ENCODE measurements at regions not wholly inside any gene's neighbourhood (a gene's known extent, or its start where the extent isn't known, plus 50 kb on each side); places are given as distances from the start of the nearest gene placed in this dataset.

- Histone ChIP-seq H3K9me3 (ENCODE audit: control insufficient read depth, insufficient read depth, low read length) (no peaks in the 10 kb centered on the region), H3K36me3 (ENCODE audit: control insufficient read depth, low read length) (no peaks in the 10 kb centered on the region), H3K4me1 (ENCODE audit: control insufficient read depth, low read length) (no peaks in the 10 kb centered on the region), H3K27me3 (ENCODE audit: control insufficient read depth, low read length) (no peaks in the 10 kb centered on the region), H3K4me3 (ENCODE audit: low read length) (no peak overlapping the region), H3F3A (ENCODE audit: control insufficient read depth, insufficient read depth) (no peaks in the 10 kb centered on the region), H3K4me2 (ENCODE audit: low read length) (no peak overlapping the region), H3K79me2 (ENCODE audit: control insufficient read depth, low read length) (no peaks in the 10 kb centered on the region), H3K27ac (ENCODE audit: low read depth, low read length) (no peak overlapping the region), H3K9me2 (replicated peaks; ENCODE audit: control insufficient read depth, low read length) (no peaks in the 10 kb centered on the region), H4K20me1 (ENCODE audit: control insufficient read depth, insufficient read depth, low read depth, low read length) (no peaks in the 10 kb centered on the region)
- TF ChIP-seq, protein P1, sequence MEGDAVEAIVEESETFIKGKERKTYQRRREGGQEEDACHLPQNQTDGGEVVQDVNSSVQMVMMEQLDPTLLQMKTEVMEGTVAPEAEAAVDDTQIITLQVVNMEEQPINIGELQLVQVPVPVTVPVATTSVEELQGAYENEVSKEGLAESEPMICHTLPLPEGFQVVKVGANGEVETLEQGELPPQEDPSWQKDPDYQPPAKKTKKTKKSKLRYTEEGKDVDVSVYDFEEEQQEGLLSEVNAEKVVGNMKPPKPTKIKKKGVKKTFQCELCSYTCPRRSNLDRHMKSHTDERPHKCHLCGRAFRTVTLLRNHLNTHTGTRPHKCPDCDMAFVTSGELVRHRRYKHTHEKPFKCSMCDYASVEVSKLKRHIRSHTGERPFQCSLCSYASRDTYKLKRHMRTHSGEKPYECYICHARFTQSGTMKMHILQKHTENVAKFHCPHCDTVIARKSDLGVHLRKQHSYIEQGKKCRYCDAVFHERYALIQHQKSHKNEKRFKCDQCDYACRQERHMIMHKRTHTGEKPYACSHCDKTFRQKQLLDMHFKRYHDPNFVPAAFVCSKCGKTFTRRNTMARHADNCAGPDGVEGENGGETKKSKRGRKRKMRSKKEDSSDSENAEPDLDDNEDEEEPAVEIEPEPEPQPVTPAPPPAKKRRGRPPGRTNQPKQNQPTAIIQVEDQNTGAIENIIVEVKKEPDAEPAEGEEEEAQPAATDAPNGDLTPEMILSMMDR (IDR thresholded peaks at IDR 0.05; ENCODE audit: low read depth, low read length, poor library complexity, severe bottlenecking) = no peak
- TF ChIP-seq EZH2phosphoT487 (IDR thresholded peaks at IDR 0.05; ENCODE audit: borderline replicate concordance, low read length) = no peak
Measured at GRCh38 chr3:70742081-70742480, 429.6 kb upstream of the MDFIC2 start.

- no peak for TF ChIP-seq EZH2phosphoT487 (IDR thresholded peaks at IDR 0.05; ENCODE audit: borderline replicate concordance, low read length)
- TF ChIP-seq, protein P1 (IDR thresholded peaks at IDR 0.05; ENCODE audit: low read depth, low read length, poor library complexity, severe bottlenecking) = no peak
Measured at GRCh38 chr3:70740872-70741271, 428.4 kb upstream of the MDFIC2 start.

DNA sequence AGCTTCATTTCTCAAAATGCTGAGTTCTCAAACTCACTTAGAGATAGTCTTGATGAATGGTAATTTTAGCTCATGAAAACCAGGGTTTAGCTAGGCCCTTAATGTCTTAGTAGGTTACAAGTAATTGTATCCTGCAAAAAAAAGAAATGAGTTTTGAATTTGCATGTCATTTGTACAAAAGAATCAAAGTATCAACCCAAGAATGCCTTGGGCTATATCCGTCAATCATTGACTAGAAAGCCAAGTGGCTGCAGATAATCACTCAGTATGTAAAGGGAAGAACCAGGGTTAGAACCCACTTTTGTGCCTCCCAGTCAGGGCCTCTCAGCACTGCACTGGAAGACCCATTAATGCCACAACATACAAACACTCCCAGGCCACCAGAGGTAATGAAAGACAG, 427.6 kb upstream of the MDFIC2 start:
- H3K9me2 ChIP-seq (replicated peaks; ENCODE audit: control insufficient read depth, low read length) = no peaks in the 10 kb centered on the region
- H3K4me3 ChIP-seq (ENCODE audit: low read length) = no peak overlapping the region
- no peaks in the 10 kb centered on the region for H3K36me3 ChIP-seq (ENCODE audit: control insufficient read depth, low read length)
- H4K20me1 ChIP-seq (ENCODE audit: control insufficient read depth, insufficient read depth, low read depth, low read length) = no peaks in the 10 kb centered on the region
- no peaks in the 10 kb centered on the region for H3F3A ChIP-seq (ENCODE audit: control insufficient read depth, insufficient read depth)
- no peaks in the 10 kb centered on the region for H3K79me2 ChIP-seq (ENCODE audit: control insufficient read depth, low read length)
- no peaks in the 10 kb centered on the region for H3K4me1 ChIP-seq (ENCODE audit: control insufficient read depth, low read length)
- TF ChIP-seq, protein P1 (IDR thresholded peaks at IDR 0.05; ENCODE audit: low read depth, low read length, poor library complexity, severe bottlenecking) = no peak
- TF ChIP-seq EZH2phosphoT487 (IDR thresholded peaks at IDR 0.05; ENCODE audit: borderline replicate concordance, low read length) = no peak
- H3K27me3 ChIP-seq (ENCODE audit: control insufficient read depth, low read length) = no peaks in the 10 kb centered on the region
- no peaks in the 10 kb centered on the region for H3K9me3 ChIP-seq (ENCODE audit: control insufficient read depth, insufficient read depth, low read length)
- H3K4me2 ChIP-seq (ENCODE audit: low read length) = no peak overlapping the region
- no peak overlapping the region for H3K27ac ChIP-seq (ENCODE audit: low read depth, low read length)

More at GRCh38 chr3:70740872-70741271, 428.4 kb upstream of the MDFIC2 start:
- no peaks in the 10 kb centered on the region for H3K79me2 ChIP-seq (ENCODE audit: control insufficient read depth, low read length)
- H4K20me1 ChIP-seq (ENCODE audit: control insufficient read depth, insufficient read depth, low read depth, low read length) = no peaks in the 10 kb centered on the region
- no peak overlapping the region for H3K4me3 ChIP-seq (ENCODE audit: low read length)
- no peaks in the 10 kb centered on the region for H3K9me2 ChIP-seq (replicated peaks; ENCODE audit: control insufficient read depth, low read length)
- no peak overlapping the region for H3K27ac ChIP-seq (ENCODE audit: low read depth, low read length)
- no peaks in the 10 kb centered on the region for H3F3A ChIP-seq (ENCODE audit: control insufficient read depth, insufficient read depth)
- H3K4me1 ChIP-seq (ENCODE audit: control insufficient read depth, low read length) = no peaks in the 10 kb centered on the region
- no peaks in the 10 kb centered on the region for H3K27me3 ChIP-seq (ENCODE audit: control insufficient read depth, low read length)
- H3K36me3 ChIP-seq (ENCODE audit: control insufficient read depth, low read length) = no peaks in the 10 kb centered on the region
- H3K4me2 ChIP-seq (ENCODE audit: low read length) = no peak overlapping the region
- H3K9me3 ChIP-seq (ENCODE audit: control insufficient read depth, insufficient read depth, low read length) = no peaks in the 10 kb centered on the region

DNA sequence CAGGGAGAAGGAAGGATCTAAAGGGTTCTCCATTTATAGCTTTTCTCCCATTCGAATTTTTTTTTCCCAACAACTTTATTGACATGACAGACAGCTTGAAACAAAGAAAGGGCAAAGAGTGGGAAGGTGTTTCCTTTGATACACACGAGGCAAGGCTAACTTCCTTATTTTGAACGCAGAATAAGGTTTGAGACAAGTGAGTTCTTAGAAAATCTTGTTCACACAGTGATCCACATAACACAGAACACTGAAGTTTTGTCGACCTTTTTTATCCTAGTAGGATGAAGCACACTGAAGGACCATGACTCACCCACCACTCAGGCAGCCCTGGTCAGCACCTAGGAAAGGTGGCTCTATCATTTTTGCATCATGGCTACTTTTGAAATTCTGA, 425.8 kb upstream of the MDFIC2 start:
- no peaks in the 10 kb centered on the region for H3K9me2 ChIP-seq (replicated peaks; ENCODE audit: control insufficient read depth, low read length)
- H3K27ac ChIP-seq (ENCODE audit: low read depth, low read length) = no peak overlapping the region
- H3K79me2 ChIP-seq (ENCODE audit: control insufficient read depth, low read length) = no peaks in the 10 kb centered on the region
- H3K4me2 ChIP-seq (ENCODE audit: low read length) = no peak overlapping the region
- H4K20me1 ChIP-seq (ENCODE audit: control insufficient read depth, insufficient read depth, low read depth, low read length) = no peaks in the 10 kb centered on the region
- no peaks in the 10 kb centered on the region for H3F3A ChIP-seq (ENCODE audit: control insufficient read depth, insufficient read depth)
- no peaks in the 10 kb centered on the region for H3K27me3 ChIP-seq (ENCODE audit: control insufficient read depth, low read length)
- H3K36me3 ChIP-seq (ENCODE audit: control insufficient read depth, low read length) = no peaks in the 10 kb centered on the region
- H3K9me3 ChIP-seq (ENCODE audit: control insufficient read depth, insufficient read depth, low read length) = no peaks in the 10 kb centered on the region
- H3K4me3 ChIP-seq (ENCODE audit: low read length) = no peak overlapping the region
- H3K4me1 ChIP-seq (ENCODE audit: control insufficient read depth, low read length) = no peaks in the 10 kb centered on the region
- TF ChIP-seq, protein P1 (IDR thresholded peaks at IDR 0.05; ENCODE audit: low read depth, low read length, poor library complexity, severe bottlenecking) = no peak
- TF ChIP-seq EZH2phosphoT487 (IDR thresholded peaks at IDR 0.05; ENCODE audit: borderline replicate concordance, low read length) = no peak

Measured in DOHH2 (cell line).